OCI-LY7 (cell line): ENCODE measurements at regions not wholly inside any gene's neighbourhood (a gene's known extent, or its start where the extent isn't known, plus 50 kb on each side); places are given as distances from the start of the nearest gene placed in this dataset.

ENCODE experiments used
- BruUV-seq: library from RNA; stranded (reverse); fragments of 400-500 nt; replicated peaks from 2 replicates; lab custom pipeline; 2021; lab: Mats Ljungman, UMichigan
- CTCF ChIA-PET: fragments of 300-600 bp; sonication (Branson Sonifier 250); formaldehyde crosslinking; loops from one replicate; lab custom pipeline; 2022; ENCODE audit warnings: antibody characterized with exemption; ENCODE audit not compliant: unreplicated experiment; lab: Charles Lee
- POLR2A ChIA-PET: fragments of 300-600 bp; sonication (Branson Sonifier 250); formaldehyde crosslinking; loops from one replicate; lab custom pipeline; 2022; ENCODE audit warnings: antibody characterized with exemption; lab: Charles Lee
- DNase-seq: peaks from one replicate; pipeline ENCODE4 v3.0.0-alpha.2; 2015; ENCODE audit warnings: low spot score
- H2AFZ ChIP-seq: fragments of 200-600 bp; sonication (generic), shearing (Covaris generic); 2 replicates; pipeline ENCODE4 v1.6.1; 2014; ENCODE audit warnings: mild to moderate bottlenecking, antibody characterized with exemption, low read length, moderate library complexity
- H3K27ac ChIP-seq: fragments of 200-600 bp; sonication (generic); 2 replicates; pipeline ENCODE4 v1.5.1; 2014; ENCODE audit warnings: mixed run types, low read depth, mild to moderate bottlenecking, moderate library complexity, low read length, inconsistent platforms; ENCODE audit not compliant: poor library complexity, severe bottlenecking
- H3K36me3 ChIP-seq: fragments of 200-600 bp; sonication (generic); 2 replicates; pipeline ENCODE4 v1.6.1; 2014; ENCODE audit warnings: mild to moderate bottlenecking, antibody characterized with exemption, low read length, moderate library complexity, mixed read lengths; ENCODE audit not compliant: insufficient read depth
- H3K4me1 ChIP-seq: fragments of 200-600 bp; sonication (generic); 2 replicates; pipeline ENCODE4 v1.5.1; 2014; ENCODE audit warnings: mild to moderate bottlenecking, low read length; ENCODE audit not compliant: insufficient read depth, poor library complexity, severe bottlenecking
- H3K4me2 ChIP-seq: fragments of 200-600 bp; sonication (generic); 2 replicates; pipeline ENCODE4 v1.6.1; 2014; ENCODE audit warnings: mild to moderate bottlenecking, low read length
- H3K4me3 ChIP-seq: fragments of 200-600 bp; sonication (generic); 2 replicates; pipeline ENCODE4 v1.5.1; 2014; ENCODE audit warnings: mild to moderate bottlenecking, low read depth, low read length; ENCODE audit not compliant: poor library complexity, severe bottlenecking
- H3K79me2 ChIP-seq: fragments of 200-600 bp; sonication (generic); 2 replicates; pipeline ENCODE4 v1.6.1; 2016; ENCODE audit warnings: low read depth, mild to moderate bottlenecking, low read length, moderate library complexity, mixed read lengths; ENCODE audit not compliant: insufficient read depth
- H3K9me2 ChIP-seq: fragments of 200-600 bp; sonication (generic); 2 replicates; pipeline ENCODE4 v1.6.1; 2016; ENCODE audit warnings: mild to moderate bottlenecking, low read length, mixed read lengths; ENCODE audit not compliant: insufficient read depth
- H3K9me3 ChIP-seq: fragments of 200-600 bp; sonication (generic); 2 replicates; pipeline ENCODE4 v1.6.1; 2014; ENCODE audit warnings: mild to moderate bottlenecking, mixed run types, low read length, mixed read lengths
- H4K20me1 ChIP-seq: fragments of 200-600 bp; sonication (generic); 2 replicates; pipeline ENCODE4 v1.6.1; 2014; ENCODE audit warnings: mild to moderate bottlenecking, antibody characterized with exemption, low read length, moderate library complexity, mixed read lengths; ENCODE audit not compliant: insufficient read depth
- EZH2phosphoT487 ChIP-seq: fragments of 200-600 bp; sonication (generic); IDR thresholded peaks from 2 replicates; pipeline ENCODE4 v1.6.1; 2018; ENCODE audit warnings: low read depth, borderline replicate concordance, mild to moderate bottlenecking, mixed run types, antibody characterized with exemption, low read length, moderate library complexity, mixed read lengths
- intact Hi-C: fragments of 100-400 bp; cut with micrococcal nuclease; formaldehyde crosslinking; loops from one replicate; pipeline ENCODE4 v1.10.0; 2022; ENCODE audit not compliant: unreplicated experiment
- TF ChIP-seq, protein P1 (sequence below): fragments of 200-600 bp; sonication (generic); conservative IDR thresholded peaks from 2 replicates; pipeline ENCODE4 v1.5.1; 2014; ENCODE audit warnings: mild to moderate bottlenecking, antibody characterized with exemption, low read length, moderate library complexity, mixed read lengths

GRCh38 chr2:49296107-49296867, 142.0 kb upstream of the FSHR start:
- H3K36me3 ChIP-seq: no peaks in the 10 kb centered on the region
- no peak for TF ChIP-seq EZH2phosphoT487
- TF ChIP-seq, protein P1, sequence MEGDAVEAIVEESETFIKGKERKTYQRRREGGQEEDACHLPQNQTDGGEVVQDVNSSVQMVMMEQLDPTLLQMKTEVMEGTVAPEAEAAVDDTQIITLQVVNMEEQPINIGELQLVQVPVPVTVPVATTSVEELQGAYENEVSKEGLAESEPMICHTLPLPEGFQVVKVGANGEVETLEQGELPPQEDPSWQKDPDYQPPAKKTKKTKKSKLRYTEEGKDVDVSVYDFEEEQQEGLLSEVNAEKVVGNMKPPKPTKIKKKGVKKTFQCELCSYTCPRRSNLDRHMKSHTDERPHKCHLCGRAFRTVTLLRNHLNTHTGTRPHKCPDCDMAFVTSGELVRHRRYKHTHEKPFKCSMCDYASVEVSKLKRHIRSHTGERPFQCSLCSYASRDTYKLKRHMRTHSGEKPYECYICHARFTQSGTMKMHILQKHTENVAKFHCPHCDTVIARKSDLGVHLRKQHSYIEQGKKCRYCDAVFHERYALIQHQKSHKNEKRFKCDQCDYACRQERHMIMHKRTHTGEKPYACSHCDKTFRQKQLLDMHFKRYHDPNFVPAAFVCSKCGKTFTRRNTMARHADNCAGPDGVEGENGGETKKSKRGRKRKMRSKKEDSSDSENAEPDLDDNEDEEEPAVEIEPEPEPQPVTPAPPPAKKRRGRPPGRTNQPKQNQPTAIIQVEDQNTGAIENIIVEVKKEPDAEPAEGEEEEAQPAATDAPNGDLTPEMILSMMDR: no peak
- intact Hi-C loops: no loop called here
- no peak overlapping the region for H3K27ac ChIP-seq
- BruUV-seq: no TSS peak
- no peak overlapping the region for H3K4me2 ChIP-seq
- no peak for DNase-seq
- no peaks in the 10 kb centered on the region for H3K4me1 ChIP-seq
- H3K4me3 ChIP-seq: no peak overlapping the region
- H3K9me3 ChIP-seq: no peaks in the 10 kb centered on the region
- no peaks in the 10 kb centered on the region for H4K20me1 ChIP-seq
- no peaks in the 10 kb centered on the region for H3K79me2 ChIP-seq
- POLR2A ChIA-PET: no interaction called here
- H3K9me2 ChIP-seq: no peaks in the 10 kb centered on the region
- H2AFZ ChIP-seq: no peak overlapping the region
- CTCF ChIA-PET: no interaction called here

DNA sequence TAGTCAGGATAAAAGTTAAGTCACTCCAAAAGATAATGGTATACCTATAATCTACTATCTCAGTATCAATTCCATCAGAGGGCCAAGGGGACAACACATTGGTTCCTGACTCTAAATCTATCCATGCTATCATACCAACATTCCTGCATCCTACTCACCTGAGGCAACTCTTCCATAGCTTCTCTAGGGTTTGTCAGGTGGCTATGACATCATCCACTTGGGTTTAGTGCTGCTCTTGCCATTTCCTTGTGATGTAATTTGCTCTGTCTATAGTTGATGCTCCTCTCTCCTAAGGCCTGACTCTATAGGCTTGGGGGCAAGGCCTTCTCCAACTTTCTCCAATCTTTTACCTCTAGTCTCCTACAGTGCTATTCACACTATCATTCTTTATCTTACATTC, 139.9 kb upstream of the FSHR start:
- H3K9me3 ChIP-seq: no peaks in the 10 kb centered on the region
- no peak for TF ChIP-seq EZH2phosphoT487
- TF ChIP-seq, protein P1: no peak
- H3K9me2 ChIP-seq: no peaks in the 10 kb centered on the region
- H3K4me1 ChIP-seq: no peaks in the 10 kb centered on the region
- intact Hi-C loops: no loop called here
- no peak overlapping the region for H2AFZ ChIP-seq
- no peak overlapping the region for H3K4me3 ChIP-seq
- CTCF ChIA-PET: no interaction called here
- H3K36me3 ChIP-seq: no peaks in the 10 kb centered on the region
- no peak overlapping the region for H3K4me2 ChIP-seq
- H3K79me2 ChIP-seq: no peaks in the 10 kb centered on the region
- H4K20me1 ChIP-seq: no peaks in the 10 kb centered on the region
- no peak overlapping the region for H3K27ac ChIP-seq
- POLR2A ChIA-PET: no interaction called here
- no peak for DNase-seq
- no TSS peak for BruUV-seq

DNA sequence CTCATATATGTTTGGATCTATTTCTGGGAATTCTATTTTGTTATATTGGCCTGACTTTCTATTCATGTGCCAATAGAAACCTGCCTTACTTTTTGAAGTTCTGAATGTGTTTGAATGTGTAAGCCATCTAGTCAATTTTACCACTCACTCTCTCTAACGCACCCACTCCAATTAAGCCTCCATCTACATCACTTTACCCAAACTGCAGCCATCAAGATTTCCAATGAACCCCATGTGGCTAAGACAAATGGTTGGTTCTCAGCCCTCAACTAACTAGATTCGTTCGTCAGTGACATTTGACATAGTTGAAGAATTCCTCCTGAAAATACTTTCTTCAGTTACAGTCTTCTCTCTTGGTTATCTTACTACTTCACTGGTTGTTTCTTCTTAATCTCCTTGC, 137.3 kb upstream of the FSHR start:
- POLR2A ChIA-PET: no interaction called here
- TF ChIP-seq, protein P1: no peak
- no peak for TF ChIP-seq EZH2phosphoT487
- no peaks in the 10 kb centered on the region for H3K4me1 ChIP-seq
- CTCF ChIA-PET: no interaction called here
- DNase-seq: no peak
- no peak overlapping the region for H3K4me2 ChIP-seq
- H3K9me3 ChIP-seq: no peaks in the 10 kb centered on the region
- intact Hi-C loops: no loop called here
- H3K36me3 ChIP-seq: no peaks in the 10 kb centered on the region
- BruUV-seq: no TSS peak
- H3K4me3 ChIP-seq: no peak overlapping the region
- no peaks in the 10 kb centered on the region for H3K9me2 ChIP-seq
- H2AFZ ChIP-seq: no peak overlapping the region
- H3K79me2 ChIP-seq: no peaks in the 10 kb centered on the region
- H3K27ac ChIP-seq: no peak overlapping the region
- no peaks in the 10 kb centered on the region for H4K20me1 ChIP-seq
